ENCODE measurements at regions not wholly inside any gene's neighbourhood (a gene's known extent, or its start where the extent isn't known, plus 50 kb on each side); places are given as distances from the start of the nearest gene placed in this dataset.

DNA sequence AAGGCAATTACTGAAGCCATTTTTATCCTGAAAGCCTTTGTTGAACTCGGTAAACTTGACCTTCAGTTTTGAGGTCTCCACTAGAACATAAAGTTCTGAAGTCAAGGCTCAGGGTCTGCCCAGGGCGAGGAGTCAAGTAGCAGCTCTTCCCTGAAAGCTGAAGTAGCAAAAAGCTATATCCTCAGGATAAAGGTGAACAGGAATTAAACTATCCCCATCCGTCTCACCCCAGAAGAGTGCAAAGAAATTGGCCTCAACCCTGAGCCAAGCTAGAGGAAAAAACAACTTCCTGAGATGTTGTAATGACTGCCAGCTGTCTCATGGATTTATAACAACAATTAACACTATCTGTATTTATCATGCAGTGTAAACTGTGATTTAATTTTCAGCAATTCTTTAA lies 590.8 kb downstream of the SPRY1 start:
- TF ChIP-seq EZH2phosphoT487 (IDR thresholded peaks at IDR 0.05; ENCODE audit: borderline replicate concordance, low read depth) (no peak), SMC3 (IDR thresholded peaks at IDR 0.05; ENCODE audit: low read depth, low read length) (no peak), POLR2AphosphoS5 (IDR thresholded peaks at IDR 0.05; ENCODE audit: low read depth, low read length) (no peak), EP300 (IDR thresholded peaks at IDR 0.05; ENCODE audit: borderline replicate concordance in 1 of 2, low read depth in 1 of 2, low read length in 1 of 2) (no peak), NRF1 (IDR thresholded peaks at IDR 0.05; ENCODE audit: low read depth, low read length) (no peak)
- TF ChIP-seq, protein P1, sequence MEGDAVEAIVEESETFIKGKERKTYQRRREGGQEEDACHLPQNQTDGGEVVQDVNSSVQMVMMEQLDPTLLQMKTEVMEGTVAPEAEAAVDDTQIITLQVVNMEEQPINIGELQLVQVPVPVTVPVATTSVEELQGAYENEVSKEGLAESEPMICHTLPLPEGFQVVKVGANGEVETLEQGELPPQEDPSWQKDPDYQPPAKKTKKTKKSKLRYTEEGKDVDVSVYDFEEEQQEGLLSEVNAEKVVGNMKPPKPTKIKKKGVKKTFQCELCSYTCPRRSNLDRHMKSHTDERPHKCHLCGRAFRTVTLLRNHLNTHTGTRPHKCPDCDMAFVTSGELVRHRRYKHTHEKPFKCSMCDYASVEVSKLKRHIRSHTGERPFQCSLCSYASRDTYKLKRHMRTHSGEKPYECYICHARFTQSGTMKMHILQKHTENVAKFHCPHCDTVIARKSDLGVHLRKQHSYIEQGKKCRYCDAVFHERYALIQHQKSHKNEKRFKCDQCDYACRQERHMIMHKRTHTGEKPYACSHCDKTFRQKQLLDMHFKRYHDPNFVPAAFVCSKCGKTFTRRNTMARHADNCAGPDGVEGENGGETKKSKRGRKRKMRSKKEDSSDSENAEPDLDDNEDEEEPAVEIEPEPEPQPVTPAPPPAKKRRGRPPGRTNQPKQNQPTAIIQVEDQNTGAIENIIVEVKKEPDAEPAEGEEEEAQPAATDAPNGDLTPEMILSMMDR (IDR thresholded peaks at IDR 0.05) = no peak
- TF ChIP-seq, protein P2, sequence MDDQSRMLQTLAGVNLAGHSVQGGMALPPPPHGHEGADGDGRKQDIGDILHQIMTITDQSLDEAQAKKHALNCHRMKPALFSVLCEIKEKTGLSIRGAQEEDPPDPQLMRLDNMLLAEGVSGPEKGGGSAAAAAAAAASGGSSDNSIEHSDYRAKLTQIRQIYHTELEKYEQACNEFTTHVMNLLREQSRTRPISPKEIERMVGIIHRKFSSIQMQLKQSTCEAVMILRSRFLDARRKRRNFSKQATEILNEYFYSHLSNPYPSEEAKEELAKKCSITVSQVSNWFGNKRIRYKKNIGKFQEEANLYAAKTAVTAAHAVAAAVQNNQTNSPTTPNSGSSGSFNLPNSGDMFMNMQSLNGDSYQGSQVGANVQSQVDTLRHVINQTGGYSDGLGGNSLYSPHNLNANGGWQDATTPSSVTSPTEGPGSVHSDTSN (IDR thresholded peaks at IDR 0.05) = no peak
- TF ChIP-seq, protein P3, sequence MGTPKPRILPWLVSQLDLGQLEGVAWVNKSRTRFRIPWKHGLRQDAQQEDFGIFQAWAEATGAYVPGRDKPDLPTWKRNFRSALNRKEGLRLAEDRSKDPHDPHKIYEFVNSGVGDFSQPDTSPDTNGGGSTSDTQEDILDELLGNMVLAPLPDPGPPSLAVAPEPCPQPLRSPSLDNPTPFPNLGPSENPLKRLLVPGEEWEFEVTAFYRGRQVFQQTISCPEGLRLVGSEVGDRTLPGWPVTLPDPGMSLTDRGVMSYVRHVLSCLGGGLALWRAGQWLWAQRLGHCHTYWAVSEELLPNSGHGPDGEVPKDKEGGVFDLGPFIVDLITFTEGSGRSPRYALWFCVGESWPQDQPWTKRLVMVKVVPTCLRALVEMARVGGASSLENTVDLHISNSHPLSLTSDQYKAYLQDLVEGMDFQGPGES (IDR thresholded peaks at IDR 0.05; ENCODE audit: low read depth, low read length) = no peak

Data from SK-N-SH (cell line).